ENCODE measurements at regions not wholly inside any gene's neighbourhood (a gene's known extent, or its start where the extent isn't known, plus 50 kb on each side); places are given as distances from the start of the nearest gene placed in this dataset.
"Not testable (repeated sequence)": the region's sequence is repeated elsewhere in the genome, so short reads cannot be mapped to it uniquely, and the experiment has no call there.

DNA sequence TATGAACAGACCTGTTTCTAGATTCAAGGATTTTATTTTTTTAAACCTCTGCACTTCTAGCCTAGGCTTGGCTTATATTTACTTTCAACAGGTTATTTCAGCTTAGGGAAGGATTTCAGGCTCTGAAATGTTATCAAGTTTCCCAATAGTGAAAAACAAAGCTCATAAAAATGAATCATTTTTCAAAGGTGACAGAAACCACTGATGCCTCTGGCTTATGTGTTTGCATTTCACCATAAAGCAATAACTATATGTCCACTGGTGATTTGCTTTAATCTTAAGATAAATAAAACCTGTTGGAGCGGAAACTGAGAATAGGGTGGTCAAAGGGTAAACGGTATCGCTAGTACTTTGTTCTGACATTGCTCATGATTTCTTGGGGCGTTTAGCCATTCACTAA, 141.2 kb upstream of the LRIG1 start:
- TF ChIP-seq CTCF (IDR thresholded peaks at IDR 0.05; ENCODE audit: borderline replicate concordance, control extremely low read depth, extremely low read depth, insufficient read depth, missing control alignments) = no peak
- DNase-seq (ENCODE audit: low spot score) = no peak
- in situ Hi-C loops (cut with MboI; ENCODE audit: low sequenced_read_pairs, unreplicated experiment) = no loop called here

DNA sequence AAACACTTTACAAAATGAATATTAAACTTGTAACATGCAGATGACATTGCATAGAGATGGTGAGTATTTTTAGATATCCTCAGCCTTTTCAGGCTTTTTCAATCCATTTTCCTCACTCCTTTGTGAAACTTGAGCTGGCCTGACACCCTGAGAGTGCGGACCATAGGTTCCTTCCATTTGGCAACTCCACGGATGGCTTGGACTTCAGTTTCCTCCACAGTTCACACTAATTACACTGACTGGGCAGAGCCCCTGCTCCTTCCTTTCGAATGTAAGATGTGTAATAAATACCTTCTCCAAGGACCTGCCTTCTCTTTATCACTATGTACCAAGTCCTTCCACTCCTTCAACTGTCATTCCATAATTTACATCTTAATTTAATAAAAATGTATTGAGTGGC, 141.7 kb upstream of the LRIG1 start:
- in situ Hi-C loops (cut with MboI; ENCODE audit: low sequenced_read_pairs, unreplicated experiment) = no loop called here
- DNase-seq (ENCODE audit: low spot score) = no peak

GRCh38 chr3:66644549-66644948, 143.7 kb upstream of the LRIG1 start:
- TF ChIP-seq CTCF (IDR thresholded peaks at IDR 0.05; ENCODE audit: borderline replicate concordance, control extremely low read depth, extremely low read depth, insufficient read depth, missing control alignments) = no peak
- in situ Hi-C loops (cut with MboI; ENCODE audit: low sequenced_read_pairs, unreplicated experiment) = no loop called here

More for the DNA sequence above, 141.7 kb upstream of the LRIG1 start:
- TF ChIP-seq CTCF (IDR thresholded peaks at IDR 0.05; ENCODE audit: borderline replicate concordance, control extremely low read depth, extremely low read depth, insufficient read depth, missing control alignments) = no peak

GRCh38 chr3:66648975-66649374, 148.2 kb upstream of the LRIG1 start:
- DNase-seq (ENCODE audit: low spot score) = no peak
- no peak for TF ChIP-seq CTCF (IDR thresholded peaks at IDR 0.05; ENCODE audit: borderline replicate concordance, control extremely low read depth, extremely low read depth, insufficient read depth, missing control alignments)
- in situ Hi-C loops (cut with MboI; ENCODE audit: low sequenced_read_pairs, unreplicated experiment) = no loop called here

More at GRCh38 chr3:66644549-66644948, 143.7 kb upstream of the LRIG1 start:
- DNase-seq (ENCODE audit: low spot score) = no peak

- in situ Hi-C loops (cut with MboI; ENCODE audit: low sequenced_read_pairs, unreplicated experiment); DNase-seq (ENCODE audit: low spot score): not testable (repeated sequence)
Observed at GRCh38 chr3:66651520-66651919, 150.7 kb upstream of the LRIG1 start.

GRCh38 chr3:66652100-66652499, 151.3 kb upstream of the LRIG1 start:
- DNase-seq (ENCODE audit: low spot score); in situ Hi-C loops (cut with MboI; ENCODE audit: low sequenced_read_pairs, unreplicated experiment): not testable (repeated sequence)

DNA sequence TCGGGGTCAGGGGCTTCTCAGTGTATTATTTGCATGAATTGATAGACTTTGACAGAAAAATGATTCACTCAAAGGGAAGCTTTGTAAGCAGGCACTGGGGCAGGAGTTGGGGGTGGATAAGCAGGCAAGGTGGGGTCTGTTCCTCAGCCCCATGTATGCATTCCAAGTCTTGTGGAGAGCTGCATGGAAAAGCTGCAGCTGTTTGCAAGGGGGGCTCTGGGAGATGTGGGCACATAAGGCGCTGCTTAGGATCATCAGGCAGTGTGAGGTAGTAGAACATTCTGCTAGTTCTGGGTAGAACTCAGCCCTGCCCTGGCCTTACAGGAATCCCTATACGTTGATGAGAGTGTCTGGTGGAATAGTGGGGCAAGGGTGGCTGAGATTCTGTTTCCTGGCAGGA, 154.2 kb upstream of the LRIG1 start:
- in situ Hi-C loops (cut with MboI; ENCODE audit: low sequenced_read_pairs, unreplicated experiment) = no loop called here
- no peak for DNase-seq (ENCODE audit: low spot score)
- TF ChIP-seq CTCF (IDR thresholded peaks at IDR 0.05; ENCODE audit: borderline replicate concordance, control extremely low read depth, extremely low read depth, insufficient read depth, missing control alignments) = no peak

DNA sequence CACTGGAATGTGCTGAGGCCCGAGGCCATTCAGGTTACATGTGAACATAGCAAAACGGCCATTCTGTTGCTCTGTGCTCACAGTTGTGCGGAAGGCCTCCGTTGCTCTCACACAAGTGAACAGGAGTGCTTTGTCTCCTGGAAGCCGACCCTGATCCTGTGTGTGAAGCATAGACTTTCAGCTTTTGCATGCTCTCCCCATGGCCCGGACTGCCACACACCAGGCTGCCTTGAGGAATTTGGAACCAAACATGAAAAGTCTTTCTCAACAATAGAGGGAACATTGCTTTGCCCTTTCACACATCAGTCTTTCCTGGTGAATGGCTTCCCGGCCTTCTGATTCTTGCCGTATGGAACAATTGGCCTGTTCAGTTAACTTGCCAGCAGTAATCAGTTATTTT, 154.8 kb upstream of the LRIG1 start:
- in situ Hi-C loops (cut with MboI; ENCODE audit: low sequenced_read_pairs, unreplicated experiment) = no loop called here
- TF ChIP-seq CTCF (IDR thresholded peaks at IDR 0.05; ENCODE audit: borderline replicate concordance, control extremely low read depth, extremely low read depth, insufficient read depth, missing control alignments) = no peak
- DNase-seq (ENCODE audit: low spot score) = no peak

All from GM13976 (cell line).